ENCODE measurements at regions not wholly inside any gene's neighbourhood (a gene's known extent, or its start where the extent isn't known, plus 50 kb on each side); places are given as distances from the start of the nearest gene placed in this dataset.

GRCh38 chr9:107431461-107431860 lies 58.1 kb downstream of the KLF4 start:
- Histone ChIP-seq H3K27me3 (ENCODE audit: control insufficient read depth, insufficient read depth, low read length) (no peaks in the 10 kb centered on the region), H3K27ac (ENCODE audit: low read depth, low read length) (no peak overlapping the region), H3K36me3 (ENCODE audit: control insufficient read depth, insufficient read depth, low read length) (no peaks in the 10 kb centered on the region), H3K4me3 (ENCODE audit: low read length) (no peak overlapping the region), H3K4me1 (ENCODE audit: control insufficient read depth, insufficient read depth, low read length) (no peaks in the 10 kb centered on the region), H3K9ac (ENCODE audit: low read length) (no peak overlapping the region)

GRCh38 chr9:107430071-107430470 lies 59.5 kb downstream of the KLF4 start:
- no peak overlapping the region for H3K27ac ChIP-seq (ENCODE audit: low read depth, low read length)
- no peaks in the 10 kb centered on the region for H3K27me3 ChIP-seq (ENCODE audit: control insufficient read depth, insufficient read depth, low read length)
- H3K9ac ChIP-seq (ENCODE audit: low read length): no peak overlapping the region
- H3K4me1 ChIP-seq (ENCODE audit: control insufficient read depth, insufficient read depth, low read length): no peaks in the 10 kb centered on the region
- no peak overlapping the region for H3K4me3 ChIP-seq (ENCODE audit: low read length)
- no peaks in the 10 kb centered on the region for H3K36me3 ChIP-seq (ENCODE audit: control insufficient read depth, insufficient read depth, low read length)

GRCh38 chr9:107426126-107426525 lies 63.4 kb downstream of the KLF4 start:
- Histone ChIP-seq H3K36me3 (ENCODE audit: control insufficient read depth, insufficient read depth, low read length) (no peaks in the 10 kb centered on the region), H3K27ac (ENCODE audit: low read depth, low read length) (no peak overlapping the region), H3K9ac (ENCODE audit: low read length) (no peak overlapping the region), H3K4me1 (ENCODE audit: control insufficient read depth, insufficient read depth, low read length) (peaks cover 8% of the 10 kb centered on the region), H3K27me3 (ENCODE audit: control insufficient read depth, insufficient read depth, low read length) (no peaks in the 10 kb centered on the region), H3K4me3 (ENCODE audit: low read length) (no peak overlapping the region)

- H3K27ac ChIP-seq (ENCODE audit: low read depth, low read length): peak overlapping the region; percentile 49
- H3K4me1 ChIP-seq (ENCODE audit: control insufficient read depth, insufficient read depth, low read length): peaks cover 8% of the 10 kb centered on the region
- no peaks in the 10 kb centered on the region for H3K36me3 ChIP-seq (ENCODE audit: control insufficient read depth, insufficient read depth, low read length)
- no peaks in the 10 kb centered on the region for H3K27me3 ChIP-seq (ENCODE audit: control insufficient read depth, insufficient read depth, low read length)
- no peak overlapping the region for H3K9ac ChIP-seq (ENCODE audit: low read length)
- peak overlapping the region; percentile 53 for H3K4me3 ChIP-seq (ENCODE audit: low read length)
Observed at GRCh38 chr9:107425101-107426025, 64.2 kb downstream of the KLF4 start.

GRCh38 chr9:107423540-107423939 lies 66.0 kb downstream of the KLF4 start:
- Histone ChIP-seq H3K4me1 (ENCODE audit: control insufficient read depth, insufficient read depth, low read length) (peaks cover 8% of the 10 kb centered on the region), H3K27ac (ENCODE audit: low read depth, low read length) (no peak overlapping the region), H3K27me3 (ENCODE audit: control insufficient read depth, insufficient read depth, low read length) (no peaks in the 10 kb centered on the region), H3K36me3 (ENCODE audit: control insufficient read depth, insufficient read depth, low read length) (no peaks in the 10 kb centered on the region), H3K9ac (ENCODE audit: low read length) (no peak overlapping the region), H3K4me3 (ENCODE audit: low read length) (no peak overlapping the region)

- H3K4me3 ChIP-seq (ENCODE audit: low read length): no peak overlapping the region
- H3K27ac ChIP-seq (ENCODE audit: low read depth, low read length): no peak overlapping the region
- no peaks in the 10 kb centered on the region for H3K36me3 ChIP-seq (ENCODE audit: control insufficient read depth, insufficient read depth, low read length)
- H3K27me3 ChIP-seq (ENCODE audit: control insufficient read depth, insufficient read depth, low read length): no peaks in the 10 kb centered on the region
- H3K9ac ChIP-seq (ENCODE audit: low read length): no peak overlapping the region
- peaks cover 8% of the 10 kb centered on the region for H3K4me1 ChIP-seq (ENCODE audit: control insufficient read depth, insufficient read depth, low read length)
Observed at GRCh38 chr9:107422189-107423185, 67.1 kb downstream of the KLF4 start.

GRCh38 chr9:107410420-107410819 lies 79.1 kb downstream of the KLF4 start:
- no peaks in the 10 kb centered on the region for H3K27me3 ChIP-seq (ENCODE audit: control insufficient read depth, insufficient read depth, low read length)
- H3K4me1 ChIP-seq (ENCODE audit: control insufficient read depth, insufficient read depth, low read length): no peaks in the 10 kb centered on the region
- H3K9ac ChIP-seq (ENCODE audit: low read length): no peak overlapping the region
- no peak overlapping the region for H3K27ac ChIP-seq (ENCODE audit: low read depth, low read length)
- no peaks in the 10 kb centered on the region for H3K36me3 ChIP-seq (ENCODE audit: control insufficient read depth, insufficient read depth, low read length)
- no peak overlapping the region for H3K4me3 ChIP-seq (ENCODE audit: low read length)

- Histone ChIP-seq H3K27ac (ENCODE audit: low read depth, low read length) (no peak overlapping the region), H3K36me3 (ENCODE audit: control insufficient read depth, insufficient read depth, low read length) (no peaks in the 10 kb centered on the region), H3K27me3 (ENCODE audit: control insufficient read depth, insufficient read depth, low read length) (no peaks in the 10 kb centered on the region), H3K4me3 (ENCODE audit: low read length) (no peak overlapping the region), H3K9ac (ENCODE audit: low read length) (no peak overlapping the region), H3K4me1 (ENCODE audit: control insufficient read depth, insufficient read depth, low read length) (no peaks in the 10 kb centered on the region)
Observed at GRCh38 chr9:107409581-107410389, 79.8 kb downstream of the KLF4 start.

GRCh38 chr9:107407675-107408074 lies 81.9 kb downstream of the KLF4 start:
- H3K36me3 ChIP-seq (ENCODE audit: control insufficient read depth, insufficient read depth, low read length): no peaks in the 10 kb centered on the region
- H3K9ac ChIP-seq (ENCODE audit: low read length): no peak overlapping the region
- no peaks in the 10 kb centered on the region for H3K4me1 ChIP-seq (ENCODE audit: control insufficient read depth, insufficient read depth, low read length)
- no peak overlapping the region for H3K27ac ChIP-seq (ENCODE audit: low read depth, low read length)
- no peak overlapping the region for H3K4me3 ChIP-seq (ENCODE audit: low read length)
- no peaks in the 10 kb centered on the region for H3K27me3 ChIP-seq (ENCODE audit: control insufficient read depth, insufficient read depth, low read length)

GRCh38 chr9:107405511-107405910 lies 84.1 kb downstream of the KLF4 start:
- Histone ChIP-seq H3K36me3 (ENCODE audit: control insufficient read depth, insufficient read depth, low read length) (no peaks in the 10 kb centered on the region), H3K27ac (ENCODE audit: low read depth, low read length) (no peak overlapping the region), H3K27me3 (ENCODE audit: control insufficient read depth, insufficient read depth, low read length) (no peaks in the 10 kb centered on the region), H3K4me3 (ENCODE audit: low read length) (no peak overlapping the region), H3K4me1 (ENCODE audit: control insufficient read depth, insufficient read depth, low read length) (no peaks in the 10 kb centered on the region), H3K9ac (ENCODE audit: low read length) (no peak overlapping the region)

GRCh38 chr9:107404736-107405135 lies 84.8 kb downstream of the KLF4 start:
- Histone ChIP-seq H3K27ac (ENCODE audit: low read depth, low read length) (no peak overlapping the region), H3K9ac (ENCODE audit: low read length) (no peak overlapping the region), H3K36me3 (ENCODE audit: control insufficient read depth, insufficient read depth, low read length) (no peaks in the 10 kb centered on the region), H3K4me3 (ENCODE audit: low read length) (no peak overlapping the region), H3K27me3 (ENCODE audit: control insufficient read depth, insufficient read depth, low read length) (no peaks in the 10 kb centered on the region), H3K4me1 (ENCODE audit: control insufficient read depth, insufficient read depth, low read length) (no peaks in the 10 kb centered on the region)

GRCh38 chr9:107404161-107404560 lies 85.4 kb downstream of the KLF4 start:
- H3K4me3 ChIP-seq (ENCODE audit: low read length): no peak overlapping the region
- no peak overlapping the region for H3K27ac ChIP-seq (ENCODE audit: low read depth, low read length)
- H3K9ac ChIP-seq (ENCODE audit: low read length): no peak overlapping the region

More at GRCh38 chr9:107404161-107404560, 85.4 kb downstream of the KLF4 start:
- no peaks in the 10 kb centered on the region for H3K27me3 ChIP-seq (ENCODE audit: control insufficient read depth, insufficient read depth, low read length)
- H3K36me3 ChIP-seq (ENCODE audit: control insufficient read depth, insufficient read depth, low read length): no peaks in the 10 kb centered on the region
- no peaks in the 10 kb centered on the region for H3K4me1 ChIP-seq (ENCODE audit: control insufficient read depth, insufficient read depth, low read length)

Measured in rectal smooth muscle tissue (tissue), 1 donor.